ENCODE measurements at regions not wholly inside any gene's neighbourhood (a gene's known extent, or its start where the extent isn't known, plus 50 kb on each side); places are given as distances from the start of the nearest gene placed in this dataset.

GRCh38 chr10:9682802-9683201, 1334.9 kb upstream of the CELF2 start:
- Histone ChIP-seq H3K4me2 (no peak overlapping the region), H3K4me3 (no peak overlapping the region), H3F3A (ENCODE audit: insufficient read depth, low read depth) (no peaks in the 10 kb centered on the region), H3K4me1 (replicated peaks; ENCODE audit: insufficient read depth) (no peaks in the 10 kb centered on the region), H3K27ac (no peak overlapping the region), H3K79me2 (ENCODE audit: low read depth) (no peaks in the 10 kb centered on the region), H4K20me1 (ENCODE audit: insufficient read depth) (no peaks in the 10 kb centered on the region), H3K36me3 (ENCODE audit: low read depth) (no peaks in the 10 kb centered on the region), H3K27me3 (ENCODE audit: insufficient read depth, low read depth) (0 out of 2 replicates have a peak, but pooled peaks cover 9% of the 10 kb centered on the region), H2AFZ (no peak overlapping the region), H3K9me2 (ENCODE audit: insufficient read depth) (no peaks in the 10 kb centered on the region), H3K9me3 (ENCODE audit: insufficient read depth, low read depth) (no peaks in the 10 kb centered on the region)
- no peak for DNase-seq
- intact Hi-C loops (cut with micrococcal nuclease; ENCODE audit: unreplicated experiment): no loop called here
- ChIA-PET POLR2A (ENCODE audit: unreplicated experiment) (no interaction called here), CTCF (no interaction called here)
- TF ChIP-seq EZH2 (IDR thresholded peaks at IDR 0.05; ENCODE audit: low read depth) (no peak), CTCF (conservative IDR thresholded peaks at IDR 0.05) (no peak)
- BruUV-seq (replicated peaks): no TSS peak

GRCh38 chr10:9684186-9684585, 1333.5 kb upstream of the CELF2 start:
- POLR2A ChIA-PET (ENCODE audit: unreplicated experiment): no interaction called here
- intact Hi-C loops (cut with micrococcal nuclease; ENCODE audit: unreplicated experiment): no loop called here
- BruUV-seq (replicated peaks): no TSS peak

GRCh38 chr10:9685596-9685995, 1332.1 kb upstream of the CELF2 start:
- no peaks in the 10 kb centered on the region for H3K9me2 ChIP-seq (ENCODE audit: insufficient read depth)
- H3K4me2 ChIP-seq: no peak overlapping the region
- no peak overlapping the region for H3K27ac ChIP-seq
- no peaks in the 10 kb centered on the region for H3K27me3 ChIP-seq (ENCODE audit: insufficient read depth, low read depth)
- no peak overlapping the region for H2AFZ ChIP-seq
- no peaks in the 10 kb centered on the region for H3F3A ChIP-seq (ENCODE audit: insufficient read depth, low read depth)
- TF ChIP-seq CTCF (conservative IDR thresholded peaks at IDR 0.05) (no peak), EZH2 (IDR thresholded peaks at IDR 0.05; ENCODE audit: low read depth) (no peak)
- H3K79me2 ChIP-seq (ENCODE audit: low read depth): no peaks in the 10 kb centered on the region
- H3K9me3 ChIP-seq (ENCODE audit: insufficient read depth, low read depth): no peaks in the 10 kb centered on the region
- H3K4me1 ChIP-seq (replicated peaks; ENCODE audit: insufficient read depth): no peaks in the 10 kb centered on the region
- no peaks in the 10 kb centered on the region for H4K20me1 ChIP-seq (ENCODE audit: insufficient read depth)
- no peaks in the 10 kb centered on the region for H3K36me3 ChIP-seq (ENCODE audit: low read depth)
- no peak for DNase-seq
- intact Hi-C loops (cut with micrococcal nuclease; ENCODE audit: unreplicated experiment): no loop called here
- ChIA-PET CTCF (no interaction called here), POLR2A (ENCODE audit: unreplicated experiment) (no interaction called here)
- no peak overlapping the region for H3K4me3 ChIP-seq
- no TSS peak for BruUV-seq (replicated peaks)

More at GRCh38 chr10:9684186-9684585, 1333.5 kb upstream of the CELF2 start:
- no peaks in the 10 kb centered on the region for H3K79me2 ChIP-seq (ENCODE audit: low read depth)
- H4K20me1 ChIP-seq (ENCODE audit: insufficient read depth): no peaks in the 10 kb centered on the region
- no peaks in the 10 kb centered on the region for H3K9me2 ChIP-seq (ENCODE audit: insufficient read depth)
- H3K4me2 ChIP-seq: no peak overlapping the region
- CTCF ChIA-PET: no interaction called here
- no peak for DNase-seq
- TF ChIP-seq CTCF (conservative IDR thresholded peaks at IDR 0.05) (no peak), EZH2 (IDR thresholded peaks at IDR 0.05; ENCODE audit: low read depth) (no peak)
- no peak overlapping the region for H3K27ac ChIP-seq
- no peak overlapping the region for H2AFZ ChIP-seq
- H3K9me3 ChIP-seq (ENCODE audit: insufficient read depth, low read depth): no peaks in the 10 kb centered on the region
- H3K36me3 ChIP-seq (ENCODE audit: low read depth): no peaks in the 10 kb centered on the region
- H3F3A ChIP-seq (ENCODE audit: insufficient read depth, low read depth): no peaks in the 10 kb centered on the region
- H3K4me1 ChIP-seq (replicated peaks; ENCODE audit: insufficient read depth): no peaks in the 10 kb centered on the region
- no peak overlapping the region for H3K4me3 ChIP-seq
- H3K27me3 ChIP-seq (ENCODE audit: insufficient read depth, low read depth): 0 out of 2 replicates have a peak, but pooled peaks cover 5% of the 10 kb centered on the region
